ENCODE measurements at regions not wholly inside any gene's neighbourhood (a gene's known extent, or its start where the extent isn't known, plus 50 kb on each side); places are given as distances from the start of the nearest gene placed in this dataset.

DNA sequence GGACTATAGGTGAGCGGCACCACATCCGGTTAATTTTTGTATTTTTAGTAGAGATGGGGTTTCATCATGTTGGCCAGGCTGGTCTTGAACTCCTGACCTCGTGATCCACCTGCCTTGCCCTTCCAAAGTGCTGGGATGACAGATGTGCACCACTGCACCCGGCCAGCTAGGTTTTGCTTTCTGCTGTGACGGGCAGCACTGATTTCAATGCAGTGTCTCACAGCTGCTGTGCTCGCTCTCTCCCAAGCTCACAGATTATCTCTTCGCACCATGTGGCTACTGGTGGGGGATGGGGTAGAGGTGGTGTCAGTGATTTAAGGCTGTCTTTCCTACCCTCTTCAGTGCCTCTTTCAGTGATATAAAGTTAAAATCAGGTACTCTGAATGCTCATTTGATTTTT is 909.1 kb downstream of the TRHDE start:
- TF ChIP-seq, protein P1, sequence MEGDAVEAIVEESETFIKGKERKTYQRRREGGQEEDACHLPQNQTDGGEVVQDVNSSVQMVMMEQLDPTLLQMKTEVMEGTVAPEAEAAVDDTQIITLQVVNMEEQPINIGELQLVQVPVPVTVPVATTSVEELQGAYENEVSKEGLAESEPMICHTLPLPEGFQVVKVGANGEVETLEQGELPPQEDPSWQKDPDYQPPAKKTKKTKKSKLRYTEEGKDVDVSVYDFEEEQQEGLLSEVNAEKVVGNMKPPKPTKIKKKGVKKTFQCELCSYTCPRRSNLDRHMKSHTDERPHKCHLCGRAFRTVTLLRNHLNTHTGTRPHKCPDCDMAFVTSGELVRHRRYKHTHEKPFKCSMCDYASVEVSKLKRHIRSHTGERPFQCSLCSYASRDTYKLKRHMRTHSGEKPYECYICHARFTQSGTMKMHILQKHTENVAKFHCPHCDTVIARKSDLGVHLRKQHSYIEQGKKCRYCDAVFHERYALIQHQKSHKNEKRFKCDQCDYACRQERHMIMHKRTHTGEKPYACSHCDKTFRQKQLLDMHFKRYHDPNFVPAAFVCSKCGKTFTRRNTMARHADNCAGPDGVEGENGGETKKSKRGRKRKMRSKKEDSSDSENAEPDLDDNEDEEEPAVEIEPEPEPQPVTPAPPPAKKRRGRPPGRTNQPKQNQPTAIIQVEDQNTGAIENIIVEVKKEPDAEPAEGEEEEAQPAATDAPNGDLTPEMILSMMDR (IDR thresholded peaks at IDR 0.05; ENCODE audit: low read depth, low read length, missing control alignments) = no peak
- no peak for DNase-seq (ENCODE audit: low read depth)
- no peak overlapping the region for H3K4me3 ChIP-seq (ENCODE audit: low read depth, low read length)

DNA sequence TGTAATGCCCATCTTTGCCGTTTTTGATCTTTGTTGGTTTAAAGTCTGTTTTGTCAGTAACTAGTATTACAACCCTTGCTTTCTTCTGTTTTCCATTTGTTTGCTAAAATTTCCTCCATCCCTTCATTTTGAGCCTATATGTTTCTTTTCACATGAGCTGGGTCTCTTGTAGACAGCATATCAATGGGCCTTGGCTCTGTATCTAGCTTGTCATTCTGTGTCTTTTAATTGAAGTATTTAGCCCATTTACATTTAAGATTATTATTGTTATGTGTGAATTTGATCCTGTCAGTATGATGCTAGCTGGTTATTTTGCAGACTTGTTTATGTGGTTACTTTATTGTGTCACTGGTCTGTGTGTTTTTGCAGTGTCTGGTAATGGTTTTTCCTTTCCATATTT is 913.2 kb downstream of the TRHDE start:
- H3K4me3 ChIP-seq (ENCODE audit: low read depth, low read length) = no peak overlapping the region
- TF ChIP-seq, protein P1 (IDR thresholded peaks at IDR 0.05; ENCODE audit: low read depth, low read length, missing control alignments) = no peak
- no peak for DNase-seq (ENCODE audit: low read depth)

DNA sequence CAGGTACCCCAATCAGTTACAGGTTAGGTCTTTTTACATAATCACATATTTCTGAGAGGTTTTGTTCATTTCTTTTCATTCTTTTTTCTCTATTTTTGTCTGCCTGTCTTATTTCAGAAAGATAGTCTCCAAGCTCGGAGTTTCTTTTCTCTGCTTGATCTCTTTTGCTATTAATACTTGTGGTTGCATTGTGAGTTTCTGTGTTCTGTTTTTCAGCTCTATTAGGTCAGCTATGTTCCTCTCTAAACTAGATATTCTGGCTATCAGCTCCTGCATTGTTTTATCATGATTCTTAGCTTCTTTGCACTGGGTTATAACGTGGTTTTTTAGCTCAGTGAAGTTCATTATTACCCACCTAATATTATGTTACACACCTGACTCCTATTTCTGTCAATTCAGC is 914.1 kb downstream of the TRHDE start:
- no peak overlapping the region for H3K4me3 ChIP-seq (ENCODE audit: low read depth, low read length)
- TF ChIP-seq, protein P1 (IDR thresholded peaks at IDR 0.05; ENCODE audit: low read depth, low read length, missing control alignments) = no peak
- DNase-seq (ENCODE audit: low read depth) = no peak

DNA sequence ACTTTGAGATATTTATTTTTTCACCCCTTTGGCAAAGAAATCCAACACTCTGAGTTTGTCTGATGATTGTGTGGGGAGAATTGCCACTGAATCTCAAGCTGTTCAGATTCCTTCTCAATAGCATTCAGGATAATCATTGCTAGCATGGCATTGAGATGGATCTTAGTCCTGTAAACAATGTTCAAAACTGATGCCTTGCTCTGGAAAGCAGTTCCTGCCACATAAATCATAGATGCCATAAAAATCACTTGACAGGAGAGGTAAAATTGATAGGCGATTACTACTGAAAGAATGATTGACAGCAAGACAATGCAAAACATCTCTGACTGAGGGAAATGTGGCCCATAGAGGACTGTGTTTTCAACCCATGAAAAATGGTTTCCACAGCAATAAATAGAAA is 915.6 kb downstream of the TRHDE start:
- no peak for DNase-seq (ENCODE audit: low read depth)
- TF ChIP-seq, protein P1 (IDR thresholded peaks at IDR 0.05; ENCODE audit: low read depth, low read length, missing control alignments) = no peak
- no peak overlapping the region for H3K4me3 ChIP-seq (ENCODE audit: low read depth, low read length)

DNA sequence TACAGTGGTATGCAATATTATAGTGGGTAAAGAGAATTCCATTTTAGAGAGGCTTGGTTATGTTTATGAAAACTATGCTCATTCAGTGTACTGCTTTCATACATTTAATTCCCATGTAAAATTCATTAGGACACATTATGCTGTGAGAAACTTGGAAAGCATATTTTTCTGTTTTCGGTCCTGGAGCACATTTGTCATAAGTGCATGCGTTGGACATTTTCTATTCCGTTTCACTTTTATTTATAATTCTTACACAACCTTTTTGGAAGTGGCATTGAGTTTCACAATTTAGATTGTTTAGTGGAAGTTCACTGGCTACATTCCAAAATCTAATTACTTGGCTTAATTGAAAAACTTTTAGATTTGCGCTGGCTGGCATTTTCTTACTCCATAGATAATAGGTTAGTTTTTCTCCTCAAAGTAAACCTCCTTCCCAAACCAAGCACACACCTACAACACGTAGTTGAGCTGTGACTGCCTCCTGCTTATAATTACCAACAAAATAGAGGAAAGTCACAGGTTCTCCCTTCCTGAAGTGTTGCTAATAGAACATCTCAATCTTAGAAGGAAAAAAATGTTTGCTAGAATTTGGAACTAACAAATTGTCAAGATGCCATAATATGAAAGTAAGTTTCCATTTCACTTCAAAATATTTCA is 938.5 kb downstream of the TRHDE start:
- DNase-seq (ENCODE audit: low read depth) = no peak
- TF ChIP-seq, protein P1 (IDR thresholded peaks at IDR 0.05; ENCODE audit: low read depth, low read length, missing control alignments) = no peak
- no peak overlapping the region for H3K4me3 ChIP-seq (ENCODE audit: low read depth, low read length)

DNA sequence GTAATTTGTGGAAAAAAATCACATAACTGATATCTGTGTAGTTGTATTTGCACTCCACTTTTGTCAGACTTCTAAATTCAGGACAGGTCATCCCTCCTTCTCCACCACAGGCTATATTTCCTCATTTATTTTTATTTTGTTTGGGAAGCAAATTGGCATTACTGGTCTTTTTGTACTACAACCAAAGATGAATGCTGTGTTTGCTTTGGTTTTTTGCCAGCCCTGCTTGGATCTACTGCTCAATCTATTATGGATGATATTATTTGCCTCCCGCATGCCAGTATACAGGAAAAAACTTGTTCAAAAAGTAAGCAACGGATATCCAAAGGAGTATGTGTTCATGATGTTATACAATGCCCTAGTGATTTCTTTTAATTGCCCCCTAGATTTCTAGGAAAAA is 948.8 kb downstream of the TRHDE start:
- DNase-seq (ENCODE audit: low read depth) = no peak
- TF ChIP-seq, protein P1 (IDR thresholded peaks at IDR 0.05; ENCODE audit: low read depth, low read length, missing control alignments) = no peak
- H3K4me3 ChIP-seq (ENCODE audit: low read depth, low read length) = no peak overlapping the region

DNA sequence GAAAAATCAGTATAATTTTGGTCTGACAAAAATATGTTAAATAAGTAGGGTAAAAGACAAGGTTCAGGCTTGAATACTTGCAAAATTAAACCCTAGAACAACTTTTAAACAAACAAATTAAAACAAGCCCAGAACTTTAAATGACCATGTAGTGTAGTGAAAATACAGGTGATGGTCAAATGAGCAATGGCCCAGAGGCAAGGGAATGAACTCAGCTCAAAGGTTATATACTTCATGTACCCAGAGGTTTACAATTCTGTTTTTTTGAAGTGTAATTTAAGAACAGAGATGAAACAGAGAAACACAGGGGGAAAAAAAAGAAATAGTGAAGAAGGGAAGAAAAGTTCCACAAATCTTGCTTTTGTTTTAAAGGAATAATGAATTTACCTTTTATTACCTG is 949.2 kb downstream of the TRHDE start:
- TF ChIP-seq, protein P1 (IDR thresholded peaks at IDR 0.05; ENCODE audit: low read depth, low read length, missing control alignments) = no peak
- no peak for DNase-seq (ENCODE audit: low read depth)
- H3K4me3 ChIP-seq (ENCODE audit: low read depth, low read length) = no peak overlapping the region
